ENCODE measurements at regions not wholly inside any gene's neighbourhood (a gene's known extent, or its start where the extent isn't known, plus 50 kb on each side); places are given as distances from the start of the nearest gene placed in this dataset.

DNA sequence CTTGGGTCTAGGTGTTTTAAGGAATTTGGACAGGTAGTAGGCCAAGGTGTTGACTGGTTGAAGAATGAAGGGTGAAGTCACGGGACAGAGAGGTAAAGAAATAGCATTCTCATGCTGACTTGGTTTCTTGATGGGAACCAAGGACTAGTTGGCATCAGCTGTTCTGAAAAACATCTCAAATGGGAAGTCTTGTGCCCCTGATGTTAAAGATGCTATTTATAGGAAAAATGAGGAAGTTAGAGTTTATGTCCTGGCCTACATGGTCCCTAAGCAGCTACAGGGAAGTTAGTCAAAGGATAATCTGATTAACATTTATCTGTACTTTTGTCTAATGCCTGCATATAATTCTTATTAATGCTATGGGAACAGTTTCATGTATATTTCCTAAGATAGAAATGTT, 262.4 kb downstream of the HHIPL2 start:
- TF ChIP-seq, protein P1, sequence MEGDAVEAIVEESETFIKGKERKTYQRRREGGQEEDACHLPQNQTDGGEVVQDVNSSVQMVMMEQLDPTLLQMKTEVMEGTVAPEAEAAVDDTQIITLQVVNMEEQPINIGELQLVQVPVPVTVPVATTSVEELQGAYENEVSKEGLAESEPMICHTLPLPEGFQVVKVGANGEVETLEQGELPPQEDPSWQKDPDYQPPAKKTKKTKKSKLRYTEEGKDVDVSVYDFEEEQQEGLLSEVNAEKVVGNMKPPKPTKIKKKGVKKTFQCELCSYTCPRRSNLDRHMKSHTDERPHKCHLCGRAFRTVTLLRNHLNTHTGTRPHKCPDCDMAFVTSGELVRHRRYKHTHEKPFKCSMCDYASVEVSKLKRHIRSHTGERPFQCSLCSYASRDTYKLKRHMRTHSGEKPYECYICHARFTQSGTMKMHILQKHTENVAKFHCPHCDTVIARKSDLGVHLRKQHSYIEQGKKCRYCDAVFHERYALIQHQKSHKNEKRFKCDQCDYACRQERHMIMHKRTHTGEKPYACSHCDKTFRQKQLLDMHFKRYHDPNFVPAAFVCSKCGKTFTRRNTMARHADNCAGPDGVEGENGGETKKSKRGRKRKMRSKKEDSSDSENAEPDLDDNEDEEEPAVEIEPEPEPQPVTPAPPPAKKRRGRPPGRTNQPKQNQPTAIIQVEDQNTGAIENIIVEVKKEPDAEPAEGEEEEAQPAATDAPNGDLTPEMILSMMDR (IDR thresholded peaks at IDR 0.05; ENCODE audit: poor library complexity, severe bottlenecking), result no peak
- TF ChIP-seq EP300 (conservative IDR thresholded peaks at IDR 0.05; ENCODE audit: poor library complexity, severe bottlenecking) (no peak), POLR2AphosphoS5 (IDR thresholded peaks at IDR 0.05) (no peak), MXI1 (conservative IDR thresholded peaks at IDR 0.05; ENCODE audit: poor library complexity, severe bottlenecking) (no peak)

All from neural cell (in vitro differentiated cells).